ENCODE measurements at regions not wholly inside any gene's neighbourhood (a gene's known extent, or its start where the extent isn't known, plus 50 kb on each side); places are given as distances from the start of the nearest gene placed in this dataset.

DNA sequence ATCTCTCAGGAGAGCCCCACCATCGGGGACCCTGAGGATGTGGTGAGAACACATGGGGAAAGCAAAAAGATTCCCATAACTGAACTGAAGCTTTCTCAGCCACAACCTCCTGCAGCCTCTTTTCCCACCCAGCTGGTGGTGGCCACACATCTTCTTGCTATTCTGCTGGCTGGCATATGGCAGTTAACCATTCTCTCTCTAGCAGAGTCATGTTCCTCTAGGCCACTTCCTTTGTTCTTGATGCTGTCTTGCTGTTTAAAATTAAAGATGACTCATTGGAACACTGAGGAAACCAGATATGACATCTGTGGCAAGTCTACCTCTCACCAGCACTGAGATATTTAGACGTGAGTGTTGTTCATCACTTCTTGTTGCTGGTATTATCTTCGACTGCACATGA lies 180.3 kb upstream of the ROBO2 start:
- Histone ChIP-seq H2BK120ac (ENCODE audit: insufficient read depth, low read length, poor library complexity) (no peak overlapping the region), H3K9ac (ENCODE audit: low read length) (no peak overlapping the region), H2BK5ac (ENCODE audit: low read depth, low read length, poor library complexity) (no peak overlapping the region), H4K12ac (ENCODE audit: low read depth, low read length) (no peak overlapping the region), H3K14ac (ENCODE audit: low read length) (no peak overlapping the region), H3K79me2 (ENCODE audit: control insufficient read depth, insufficient read depth, low read length, poor library complexity) (no peaks in the 10 kb centered on the region), H3K27me3 (ENCODE audit: insufficient read depth, low read length) (no peaks in the 10 kb centered on the region), H3K9me3 (ENCODE audit: insufficient read depth, low read depth, low read length) (no peaks in the 10 kb centered on the region), H2AK5ac (ENCODE audit: low read length) (no peak overlapping the region), H3K18ac (ENCODE audit: low read length) (no peak overlapping the region), H4K91ac (ENCODE audit: low read depth, low read length) (no peak overlapping the region), H3K36me3 (ENCODE audit: control insufficient read depth in 1 of 2, insufficient read depth in 2 of 2, low read length in 2 of 2) (no peaks in the 10 kb centered on the region), H3K4me3 (ENCODE audit: low read depth, low read length) (no peak overlapping the region), H3K4me2 (ENCODE audit: low read length) (no peak overlapping the region), H4K8ac (ENCODE audit: low read depth, low read length) (no peak overlapping the region), H2BK12ac (ENCODE audit: low read length) (no peak overlapping the region), H3K4me1 (ENCODE audit: control insufficient read depth in 1 of 2, insufficient read depth in 2 of 2, low read length in 2 of 2) (no peaks in the 10 kb centered on the region), H3K4ac (ENCODE audit: low read depth, low read length) (no peak overlapping the region), H2AFZ (ENCODE audit: insufficient read depth, low read length, poor library complexity) (no peak overlapping the region), H3K23ac (ENCODE audit: low read length) (no peak overlapping the region), H3K27ac (ENCODE audit: low read depth, low read length) (no peak overlapping the region), H3K79me1 (ENCODE audit: low read length) (no peaks in the 10 kb centered on the region)
- no peak for DNase-seq
- no CpG with 5 or more reads among the region's 3 CpGs for WGBS (ENCODE audit: extremely low coverage, insufficient coverage, insufficient read length)

DNA sequence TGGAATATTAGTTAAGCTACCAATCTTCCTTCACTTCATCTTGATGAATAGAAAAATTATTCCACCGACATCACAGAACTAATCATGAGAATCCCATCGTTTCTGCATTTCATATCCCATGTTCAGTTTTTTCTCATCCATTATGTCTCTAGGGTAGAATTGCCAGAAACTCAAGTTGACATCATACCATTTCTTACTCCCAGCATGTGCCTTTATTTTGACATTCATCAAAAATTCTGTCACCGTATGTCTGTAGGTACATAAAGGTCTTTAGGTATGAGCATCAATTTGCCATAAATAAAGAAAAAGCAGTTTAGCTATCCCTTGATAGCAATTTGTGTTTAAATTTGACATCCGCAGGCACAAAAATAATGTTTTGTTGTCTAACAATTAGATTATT lies 175.5 kb upstream of the ROBO2 start:
- H3K4me2 ChIP-seq (ENCODE audit: low read length), result no peak overlapping the region
- H3K4ac ChIP-seq (ENCODE audit: low read depth, low read length), result no peak overlapping the region
- H2BK120ac ChIP-seq (ENCODE audit: insufficient read depth, low read length, poor library complexity), result no peak overlapping the region
- no peaks in the 10 kb centered on the region for H3K27me3 ChIP-seq (ENCODE audit: insufficient read depth, low read length)
- no CpG with 5 or more reads among the region's 4 CpGs for WGBS (ENCODE audit: extremely low coverage, insufficient coverage, insufficient read length)
- H3K79me1 ChIP-seq (ENCODE audit: low read length), result no peaks in the 10 kb centered on the region
- H2AK5ac ChIP-seq (ENCODE audit: low read length), result no peak overlapping the region
- no peak overlapping the region for H4K91ac ChIP-seq (ENCODE audit: low read depth, low read length)
- no peak overlapping the region for H2AFZ ChIP-seq (ENCODE audit: insufficient read depth, low read length, poor library complexity)
- H3K9me3 ChIP-seq (ENCODE audit: insufficient read depth, low read depth, low read length), result no peaks in the 10 kb centered on the region
- no peaks in the 10 kb centered on the region for H3K4me1 ChIP-seq (ENCODE audit: control insufficient read depth in 1 of 2, insufficient read depth in 2 of 2, low read length in 2 of 2)
- H3K18ac ChIP-seq (ENCODE audit: low read length), result no peak overlapping the region
- no peak overlapping the region for H3K14ac ChIP-seq (ENCODE audit: low read length)
- no peaks in the 10 kb centered on the region for H3K79me2 ChIP-seq (ENCODE audit: control insufficient read depth, insufficient read depth, low read length, poor library complexity)
- H4K8ac ChIP-seq (ENCODE audit: low read depth, low read length), result no peak overlapping the region
- H3K23ac ChIP-seq (ENCODE audit: low read length), result no peak overlapping the region
- H4K12ac ChIP-seq (ENCODE audit: low read depth, low read length), result no peak overlapping the region
- no peaks in the 10 kb centered on the region for H3K36me3 ChIP-seq (ENCODE audit: control insufficient read depth in 1 of 2, insufficient read depth in 2 of 2, low read length in 2 of 2)
- no peak overlapping the region for H3K27ac ChIP-seq (ENCODE audit: low read depth, low read length)
- H2BK12ac ChIP-seq (ENCODE audit: low read length), result no peak overlapping the region
- H3K4me3 ChIP-seq (ENCODE audit: low read depth, low read length), result no peak overlapping the region
- DNase-seq, result no peak
- H2BK5ac ChIP-seq (ENCODE audit: low read depth, low read length, poor library complexity), result no peak overlapping the region
- no peak overlapping the region for H3K9ac ChIP-seq (ENCODE audit: low read length)

DNA sequence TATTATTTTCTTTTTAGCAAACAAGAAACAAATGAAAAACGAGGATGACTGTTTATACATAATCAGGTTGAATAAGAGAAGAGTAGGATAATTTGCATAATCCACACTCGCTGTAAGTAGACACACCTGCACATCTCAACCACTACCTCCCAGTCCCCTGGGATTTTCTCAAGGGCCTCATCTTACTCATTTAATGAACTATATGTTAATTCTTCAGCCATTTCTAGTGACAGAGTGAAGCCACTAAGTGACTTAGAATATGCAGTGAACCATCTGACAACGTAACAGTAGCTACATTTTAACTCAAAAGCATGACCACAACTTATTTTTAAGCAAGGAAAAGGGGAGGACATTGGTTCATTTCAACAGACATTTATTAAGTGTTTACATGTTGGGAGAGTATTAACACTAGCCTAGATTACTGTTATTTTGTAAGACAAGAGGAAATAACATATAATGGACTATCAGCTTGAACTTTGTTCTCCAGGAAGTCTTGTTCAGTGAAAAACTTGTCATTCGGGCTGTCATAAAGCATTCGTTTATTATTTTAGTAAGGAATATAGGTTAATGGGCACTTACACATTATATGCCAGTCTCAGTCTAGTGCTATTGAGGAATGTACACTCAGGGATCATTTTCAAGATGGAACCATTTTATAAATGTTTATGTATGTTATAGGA lies 173.0 kb upstream of the ROBO2 start:
- Histone ChIP-seq H2AK5ac (ENCODE audit: low read length) (no peak overlapping the region), H3K36me3 (ENCODE audit: control insufficient read depth in 1 of 2, insufficient read depth in 2 of 2, low read length in 2 of 2) (no peaks in the 10 kb centered on the region), H2BK5ac (ENCODE audit: low read depth, low read length, poor library complexity) (no peak overlapping the region), H2BK12ac (ENCODE audit: low read length) (no peak overlapping the region), H3K79me1 (ENCODE audit: low read length) (no peaks in the 10 kb centered on the region), H3K14ac (ENCODE audit: low read length) (no peak overlapping the region), H3K4me1 (ENCODE audit: control insufficient read depth in 1 of 2, insufficient read depth in 2 of 2, low read length in 2 of 2) (no peaks in the 10 kb centered on the region), H4K91ac (ENCODE audit: low read depth, low read length) (no peak overlapping the region), H2AFZ (ENCODE audit: insufficient read depth, low read length, poor library complexity) (no peak overlapping the region), H4K8ac (ENCODE audit: low read depth, low read length) (no peak overlapping the region), H3K9me3 (ENCODE audit: insufficient read depth, low read depth, low read length) (no peaks in the 10 kb centered on the region), H3K4me2 (ENCODE audit: low read length) (no peak overlapping the region), H3K79me2 (ENCODE audit: control insufficient read depth, insufficient read depth, low read length, poor library complexity) (no peaks in the 10 kb centered on the region), H3K4ac (ENCODE audit: low read depth, low read length) (no peak overlapping the region), H3K23ac (ENCODE audit: low read length) (no peak overlapping the region), H3K27me3 (ENCODE audit: insufficient read depth, low read length) (no peaks in the 10 kb centered on the region), H3K27ac (ENCODE audit: low read depth, low read length) (no peak overlapping the region), H4K12ac (ENCODE audit: low read depth, low read length) (no peak overlapping the region), H3K4me3 (ENCODE audit: low read depth, low read length) (no peak overlapping the region), H3K9ac (ENCODE audit: low read length) (no peak overlapping the region), H2BK120ac (ENCODE audit: insufficient read depth, low read length, poor library complexity) (no peak overlapping the region), H3K18ac (ENCODE audit: low read length) (no peak overlapping the region)
- WGBS (ENCODE audit: extremely low coverage, insufficient coverage, insufficient read length), result no CpG with 5 or more reads among the region's 5 CpGs
- no peak for DNase-seq

DNA sequence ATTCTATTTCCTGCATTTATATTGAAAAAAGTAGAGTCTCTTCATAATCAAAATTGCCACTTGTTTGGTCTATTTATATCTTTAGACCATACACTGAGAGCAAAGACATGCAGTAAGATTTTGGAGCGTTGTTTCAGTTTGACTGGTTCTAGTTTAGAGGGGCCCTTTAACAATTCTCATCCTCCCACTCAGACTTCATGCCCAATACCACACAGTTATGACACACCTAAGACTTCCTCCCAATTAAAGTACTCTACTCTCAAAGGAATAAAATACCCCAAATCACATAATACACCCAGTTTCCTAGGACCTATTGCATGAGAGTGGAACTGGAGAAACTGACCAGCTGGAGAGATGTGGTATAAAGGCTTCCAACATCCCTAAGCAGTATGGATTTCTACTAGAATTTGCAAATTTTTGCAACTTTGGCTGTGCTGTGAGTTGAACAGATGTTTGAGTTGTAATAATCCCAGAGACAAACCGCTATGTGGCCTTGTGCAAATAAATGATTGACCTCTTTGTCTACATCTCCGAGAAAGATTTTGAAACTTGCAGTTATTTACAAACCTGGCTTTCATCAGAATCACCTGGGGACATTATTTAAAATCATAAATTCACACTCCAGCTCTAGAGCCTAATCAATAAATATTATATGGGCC lies 170.0 kb upstream of the ROBO2 start:
- Histone ChIP-seq H3K4me2 (ENCODE audit: low read length) (no peak overlapping the region), H3K79me2 (ENCODE audit: control insufficient read depth, insufficient read depth, low read length, poor library complexity) (no peaks in the 10 kb centered on the region), H3K79me1 (ENCODE audit: low read length) (no peaks in the 10 kb centered on the region), H2BK12ac (ENCODE audit: low read length) (no peak overlapping the region), H3K36me3 (ENCODE audit: control insufficient read depth in 1 of 2, insufficient read depth in 2 of 2, low read length in 2 of 2) (no peaks in the 10 kb centered on the region), H2AK5ac (ENCODE audit: low read length) (no peak overlapping the region), H2BK5ac (ENCODE audit: low read depth, low read length, poor library complexity) (no peak overlapping the region), H4K8ac (ENCODE audit: low read depth, low read length) (no peak overlapping the region), H3K4ac (ENCODE audit: low read depth, low read length) (no peak overlapping the region), H3K9me3 (ENCODE audit: insufficient read depth, low read depth, low read length) (no peaks in the 10 kb centered on the region), H3K4me1 (ENCODE audit: control insufficient read depth in 1 of 2, insufficient read depth in 2 of 2, low read length in 2 of 2) (peaks cover 3% of the 10 kb centered on the region in 2 experiments), H3K23ac (ENCODE audit: low read length) (no peak overlapping the region), H3K4me3 (ENCODE audit: low read depth, low read length) (no peak overlapping the region), H3K9ac (ENCODE audit: low read length) (no peak overlapping the region), H4K91ac (ENCODE audit: low read depth, low read length) (no peak overlapping the region), H3K27ac (ENCODE audit: low read depth, low read length) (no peak overlapping the region), H3K18ac (ENCODE audit: low read length) (no peak overlapping the region), H2AFZ (ENCODE audit: insufficient read depth, low read length, poor library complexity) (no peak overlapping the region), H4K12ac (ENCODE audit: low read depth, low read length) (no peak overlapping the region), H2BK120ac (ENCODE audit: insufficient read depth, low read length, poor library complexity) (no peak overlapping the region), H3K14ac (ENCODE audit: low read length) (no peak overlapping the region), H3K27me3 (ENCODE audit: insufficient read depth, low read length) (no peaks in the 10 kb centered on the region)
- WGBS (ENCODE audit: extremely low coverage, insufficient coverage, insufficient read length), result no CpG with 5 or more reads among the region's 3 CpGs
- no peak for DNase-seq
